MCF 10A (cell line): ENCODE measurements at regions not wholly inside any gene's neighbourhood (a gene's known extent, or its start where the extent isn't known, plus 50 kb on each side); places are given as distances from the start of the nearest gene placed in this dataset.
"Not testable (repeated sequence)": the region's sequence is repeated elsewhere in the genome, so short reads cannot be mapped to it uniquely, and the experiment has no call there.

ENCODE experiments used
- BruUV-seq: library from RNA; stranded (reverse); fragments of 400-500 nt; replicated peaks from 2 replicates; lab custom pipeline; 2021; lab: Mats Ljungman, UMichigan
- CTCF ChIA-PET: fragments of 300-600 bp; sonication (Branson Sonifier 250); formaldehyde crosslinking; extraction: SDS; loops from one replicate; lab custom pipeline; 2021; ENCODE audit warnings: antibody characterized with exemption, inconsistent platforms; lab: Yijun Ruan, JAX
- POLR2A ChIA-PET: fragments of 300-600, 350-650 bp; sonication (Branson Sonifier 250); formaldehyde crosslinking; extraction: SDS; loops from one replicate; lab custom pipeline; 2020; ENCODE audit warnings: antibody characterized with exemption, inconsistent platforms; lab: Yijun Ruan, JAX
- DNase-seq: peaks from one replicate; pipeline ENCODE4 v3.0.0-alpha.2; 2018; ENCODE audit not compliant: unreplicated experiment
- H3K27ac Mint-ChIP-seq: one replicate; pipeline ENCODE4 v1.8.0; 2022; ENCODE audit warnings: mild to moderate bottlenecking, low read depth, mixed read lengths; ENCODE audit not compliant: unreplicated experiment
- H3K27me3 Mint-ChIP-seq: one replicate; pipeline ENCODE4 v1.8.0; 2022; ENCODE audit warnings: mixed read lengths; ENCODE audit not compliant: insufficient read depth, unreplicated experiment
- H3K36me3 Mint-ChIP-seq: one replicate; pipeline ENCODE4 v1.8.0; 2022; ENCODE audit warnings: mild to moderate bottlenecking, moderate library complexity, mixed read lengths; ENCODE audit not compliant: insufficient read depth, unreplicated experiment
- H3K4me1 Mint-ChIP-seq: one replicate; pipeline ENCODE4 v1.8.0; 2022; ENCODE audit warnings: mixed read lengths; ENCODE audit not compliant: insufficient read depth, unreplicated experiment
- H3K4me3 Mint-ChIP-seq: one replicate; pipeline ENCODE4 v1.8.0; 2022; ENCODE audit warnings: mild to moderate bottlenecking, moderate library complexity, mixed read lengths; ENCODE audit not compliant: unreplicated experiment
- H3K9me3 Mint-ChIP-seq: one replicate; pipeline ENCODE4 v1.8.0; 2022; ENCODE audit warnings: mixed read lengths; ENCODE audit not compliant: unreplicated experiment
- intact Hi-C: fragments of 100-400 bp; cut with micrococcal nuclease; formaldehyde crosslinking; loops from 2 replicates; pipeline ENCODE4 v1.14.1; 2022

DNA sequence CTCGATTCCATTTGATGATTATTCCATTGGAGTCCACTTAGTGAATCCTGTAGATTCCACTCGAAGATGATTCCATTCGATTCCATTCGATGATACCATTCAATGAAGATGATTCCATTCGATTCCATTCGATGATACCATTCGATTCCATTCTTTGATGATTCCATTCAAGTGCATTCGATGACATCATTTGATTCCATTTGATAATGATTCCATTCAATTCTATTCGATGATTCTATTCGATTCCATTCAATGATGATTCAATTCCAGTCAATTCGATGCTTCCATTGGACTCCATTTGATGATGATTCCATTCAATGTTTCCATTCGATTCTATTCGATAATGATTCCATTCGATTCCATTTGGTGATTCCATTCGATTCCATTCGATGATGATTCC is 1150.0 kb downstream of the TP53TG3F start:
- BruUV-seq, CTCF ChIA-PET, H3K4me1 Mint-ChIP-seq, H3K4me3 Mint-ChIP-seq, H3K27me3 Mint-ChIP-seq, H3K36me3 Mint-ChIP-seq, POLR2A ChIA-PET, H3K27ac Mint-ChIP-seq, intact Hi-C loops, DNase-seq: not testable (repeated sequence)
- H3K9me3 Mint-ChIP-seq: peaks cover 50% of the 10 kb centered on the region
